ENCODE measurements at regions not wholly inside any gene's neighbourhood (a gene's known extent, or its start where the extent isn't known, plus 50 kb on each side); places are given as distances from the start of the nearest gene placed in this dataset.

DNA sequence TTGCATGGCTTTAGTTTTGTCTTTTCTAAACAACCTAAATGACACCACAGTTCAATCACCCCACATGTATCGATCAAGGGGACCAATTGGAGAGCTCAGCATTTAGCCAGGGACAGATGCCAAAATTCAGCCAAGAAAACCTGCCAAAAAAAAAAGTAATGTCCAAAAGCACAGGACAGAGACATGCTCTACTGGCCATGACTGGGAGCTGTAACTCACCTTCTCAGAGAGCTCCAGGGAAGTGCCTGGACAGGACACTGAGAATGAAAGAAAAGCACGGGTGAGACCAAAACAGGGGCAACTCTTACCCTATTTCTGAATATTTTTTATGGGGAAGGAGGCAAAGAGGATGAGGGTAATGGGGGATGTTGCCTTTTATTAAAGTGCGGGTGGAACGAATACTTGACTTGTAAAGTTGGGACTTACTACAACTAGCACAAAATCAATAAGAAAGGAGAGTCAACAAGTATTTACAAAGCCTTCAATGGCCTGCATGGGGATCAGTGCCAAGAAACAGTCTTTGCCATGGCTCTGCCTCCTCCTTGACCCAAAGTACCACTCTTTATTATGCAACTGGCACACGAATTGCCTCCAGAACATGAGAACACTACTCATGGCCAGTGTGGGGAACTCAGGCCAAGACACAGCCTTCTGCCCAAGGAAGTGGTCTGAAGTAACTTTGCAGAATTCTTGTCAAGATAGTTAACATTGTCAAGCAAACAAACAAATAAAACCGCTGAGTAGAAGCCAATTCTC is 72.9 kb upstream of the HK2 start:
- no peak for DNase-seq (ENCODE audit: low read depth)

DNA sequence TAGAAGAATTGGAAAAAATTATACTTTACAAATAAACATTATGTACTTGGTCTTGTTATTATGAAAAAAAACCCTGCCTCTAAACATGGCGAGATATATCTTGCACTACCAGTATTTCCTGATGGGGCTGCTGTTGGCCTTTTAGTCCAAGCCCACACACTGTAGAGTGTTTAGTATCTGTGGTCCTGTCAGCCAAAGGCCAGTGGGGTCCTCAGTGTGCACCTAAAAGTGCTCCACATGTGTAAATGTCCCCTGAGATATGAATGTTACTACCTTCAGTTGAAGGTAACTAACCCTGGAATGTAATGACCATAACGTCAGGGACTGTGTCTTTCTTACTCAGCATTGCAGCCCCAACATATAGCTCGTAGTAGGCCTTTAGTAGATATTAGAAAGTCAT is 71.1 kb upstream of the HK2 start:
- no peak for DNase-seq (ENCODE audit: low read depth)

DNA sequence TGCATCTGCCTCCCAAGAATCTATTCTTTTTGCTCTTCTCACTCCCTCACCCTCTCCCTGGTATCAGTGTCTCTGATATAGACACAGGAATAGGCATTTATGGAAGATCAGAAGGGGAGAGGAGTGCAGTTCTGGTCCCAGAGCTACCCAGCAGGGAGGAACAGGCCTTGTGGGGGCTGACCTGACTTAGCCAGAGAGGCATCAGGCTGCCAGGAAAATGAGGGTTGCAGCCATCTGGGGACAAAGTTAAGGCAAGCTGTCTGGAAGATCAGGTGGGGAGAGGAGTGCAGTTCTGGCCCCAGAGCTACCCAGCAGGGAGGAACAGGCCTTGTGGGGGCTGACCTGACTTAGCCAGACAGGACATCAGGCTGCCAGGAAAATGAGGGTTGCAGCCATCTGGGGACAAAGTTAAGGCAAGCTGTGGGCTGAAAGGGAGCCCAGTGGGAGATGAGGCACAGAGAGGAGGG is 69.9 kb upstream of the HK2 start:
- no peak for DNase-seq (ENCODE audit: low read depth)

DNA sequence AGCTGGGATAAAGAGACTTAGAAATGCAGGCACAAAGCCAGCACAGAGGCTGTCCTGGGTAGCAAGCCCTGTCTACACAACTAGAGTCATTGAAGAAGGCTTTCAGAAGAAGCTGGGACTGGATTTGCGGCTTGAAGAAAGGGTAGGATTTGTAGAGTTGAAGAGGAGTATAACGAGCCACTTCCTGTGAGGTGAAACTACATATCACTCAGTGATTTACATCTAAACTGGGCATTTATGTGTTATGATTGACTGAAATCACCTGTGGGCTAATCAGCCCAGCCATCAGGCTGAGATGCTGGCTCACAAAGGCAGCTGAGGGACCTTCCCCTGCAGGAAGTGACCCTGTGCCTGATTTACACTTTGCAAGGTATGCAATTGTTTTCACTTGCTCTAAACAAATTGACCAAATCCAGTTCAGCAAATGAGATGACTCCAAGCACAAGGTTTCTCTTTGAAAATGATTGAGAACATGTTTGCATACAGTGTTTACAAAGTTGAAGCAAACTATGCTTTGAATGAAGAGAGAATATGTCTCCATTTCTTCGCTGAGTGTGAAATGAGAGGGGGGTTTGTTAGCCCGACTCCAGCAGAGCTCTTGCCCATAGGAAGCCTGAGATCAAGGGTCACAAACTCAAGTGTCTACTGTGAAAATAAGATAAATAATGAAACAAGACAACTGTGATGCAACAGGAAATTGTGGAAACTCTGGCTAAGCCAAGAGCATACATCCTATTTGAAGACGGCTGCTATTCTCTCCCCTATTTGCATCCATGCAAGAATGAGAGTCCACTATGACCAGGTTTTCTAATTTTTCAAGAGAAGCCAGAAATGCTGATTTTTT is 69.3 kb upstream of the HK2 start:
- DNase-seq (ENCODE audit: low read depth): no peak

DNA sequence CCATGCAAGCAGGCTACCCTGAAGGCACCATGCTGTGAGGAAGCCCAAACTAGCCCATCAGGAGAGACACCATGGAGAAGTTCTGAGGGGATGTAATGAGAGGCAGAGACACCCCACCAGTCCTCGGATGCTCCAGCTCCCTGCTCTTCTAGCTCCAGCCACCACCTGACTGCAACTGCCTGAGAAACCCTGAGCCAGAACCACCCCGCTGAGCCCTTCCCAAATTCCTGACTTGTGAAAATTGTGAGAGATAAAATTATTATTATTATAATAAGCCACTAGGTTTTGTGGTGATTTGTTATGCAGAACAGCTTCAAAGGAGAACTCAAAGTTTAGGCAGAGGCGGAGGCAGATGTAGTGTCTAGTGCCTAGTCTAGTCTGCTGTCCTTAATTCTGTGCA is 67.1 kb upstream of the HK2 start:
- no peak for DNase-seq (ENCODE audit: low read depth)

DNA sequence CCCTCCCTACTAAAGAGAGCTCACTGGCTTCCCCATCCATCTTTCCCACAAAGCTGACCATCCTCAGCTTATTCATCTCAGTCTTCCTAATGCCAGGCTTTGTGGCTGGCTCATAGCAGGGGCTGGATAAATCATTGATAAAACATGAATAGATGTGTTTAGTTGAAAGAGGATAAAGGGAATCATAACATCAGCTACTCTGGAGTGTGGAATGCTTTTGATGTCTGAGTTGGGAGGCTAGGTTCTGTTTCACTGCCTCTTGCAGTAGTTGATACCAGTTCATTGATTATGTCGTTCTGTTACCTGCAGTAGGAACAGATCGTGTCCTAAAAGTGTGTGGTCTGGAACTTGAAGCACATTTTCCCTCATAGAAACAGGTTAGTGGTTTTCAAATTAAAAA is 66.3 kb upstream of the HK2 start:
- no peak for DNase-seq (ENCODE audit: low read depth)

DNA sequence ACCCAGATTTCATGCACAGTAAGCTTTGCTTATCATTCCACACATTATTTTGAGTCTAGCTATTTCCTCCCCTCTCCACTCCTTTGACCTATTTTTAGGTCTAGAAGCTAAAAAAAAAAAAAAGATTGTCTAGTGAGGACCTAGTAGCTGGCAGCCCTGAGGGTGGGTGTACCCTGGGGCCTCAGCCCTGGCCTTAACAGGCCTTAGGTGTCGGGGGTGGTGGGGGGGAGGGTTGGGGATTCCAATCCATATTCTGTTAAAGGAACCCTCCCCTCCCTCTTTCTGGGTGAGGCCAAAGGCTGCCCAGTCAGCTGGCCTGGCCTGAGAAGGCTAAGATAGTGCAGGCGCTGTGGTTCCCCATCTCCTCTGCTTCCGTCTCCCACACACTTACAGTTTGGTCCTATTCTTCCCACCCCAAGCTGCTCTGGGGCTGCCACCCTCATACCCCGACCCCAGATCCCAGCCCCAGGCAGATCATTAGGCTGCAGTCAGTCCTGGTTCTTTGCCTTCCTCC is 65.5 kb upstream of the HK2 start:
- no peak for DNase-seq (ENCODE audit: low read depth)

DNA sequence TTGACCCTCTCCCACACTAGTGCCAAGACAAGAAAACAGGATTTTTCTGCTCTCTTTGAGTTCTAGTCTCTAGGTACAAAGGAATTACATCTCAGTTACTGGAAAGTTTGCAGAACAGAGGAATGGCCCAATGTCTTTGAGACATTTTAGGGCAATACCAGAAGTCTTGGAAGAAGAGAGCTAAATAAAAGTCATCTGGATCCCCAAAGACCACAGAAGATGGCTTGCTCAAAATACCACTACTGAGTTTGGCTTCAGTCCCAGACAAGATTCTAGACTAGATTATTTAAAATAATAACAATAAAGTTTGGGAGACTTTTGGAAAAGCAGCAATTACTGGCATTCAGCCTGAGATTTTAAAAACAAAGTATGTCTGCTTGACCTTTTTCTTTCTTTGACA is 61.9 kb upstream of the HK2 start:
- no peak for DNase-seq (ENCODE audit: low read depth)

DNA sequence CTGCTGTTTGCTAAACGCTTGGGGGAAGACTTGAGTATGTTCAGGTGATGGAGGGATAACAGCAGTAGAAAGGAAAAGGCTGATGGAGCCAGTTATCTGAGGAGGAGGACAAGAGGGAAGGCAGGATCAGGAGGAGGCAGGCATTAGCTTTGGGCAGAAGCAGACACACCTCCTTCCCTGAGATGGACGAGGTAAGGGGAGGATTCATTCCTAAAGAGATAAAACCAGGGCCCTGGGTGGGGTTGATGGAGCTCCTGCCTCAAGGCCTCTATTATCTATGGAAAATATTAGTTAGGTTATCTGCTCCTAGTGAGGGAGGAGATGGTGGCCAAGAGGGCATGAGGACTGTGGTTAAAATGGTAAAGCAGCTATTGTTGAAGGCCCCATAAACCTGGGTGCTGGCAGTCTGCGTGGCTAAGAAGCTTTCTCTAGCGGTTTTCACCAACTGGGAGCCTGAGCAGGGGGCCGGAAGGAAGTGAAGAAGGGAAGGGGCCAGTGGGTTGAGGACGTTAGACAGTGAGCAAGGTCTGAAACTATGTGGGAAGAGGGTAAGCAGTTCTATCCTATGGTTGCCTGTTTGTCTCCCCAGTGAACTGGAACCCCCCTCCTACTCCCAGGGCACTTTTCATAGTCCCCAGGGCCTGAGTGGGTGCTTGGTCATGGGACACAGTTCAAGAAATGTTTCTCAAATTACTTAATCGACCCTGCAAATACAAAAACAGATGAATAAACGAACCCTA is 56.6 kb upstream of the HK2 start:
- DNase-seq (ENCODE audit: low read depth): no peak

DNA sequence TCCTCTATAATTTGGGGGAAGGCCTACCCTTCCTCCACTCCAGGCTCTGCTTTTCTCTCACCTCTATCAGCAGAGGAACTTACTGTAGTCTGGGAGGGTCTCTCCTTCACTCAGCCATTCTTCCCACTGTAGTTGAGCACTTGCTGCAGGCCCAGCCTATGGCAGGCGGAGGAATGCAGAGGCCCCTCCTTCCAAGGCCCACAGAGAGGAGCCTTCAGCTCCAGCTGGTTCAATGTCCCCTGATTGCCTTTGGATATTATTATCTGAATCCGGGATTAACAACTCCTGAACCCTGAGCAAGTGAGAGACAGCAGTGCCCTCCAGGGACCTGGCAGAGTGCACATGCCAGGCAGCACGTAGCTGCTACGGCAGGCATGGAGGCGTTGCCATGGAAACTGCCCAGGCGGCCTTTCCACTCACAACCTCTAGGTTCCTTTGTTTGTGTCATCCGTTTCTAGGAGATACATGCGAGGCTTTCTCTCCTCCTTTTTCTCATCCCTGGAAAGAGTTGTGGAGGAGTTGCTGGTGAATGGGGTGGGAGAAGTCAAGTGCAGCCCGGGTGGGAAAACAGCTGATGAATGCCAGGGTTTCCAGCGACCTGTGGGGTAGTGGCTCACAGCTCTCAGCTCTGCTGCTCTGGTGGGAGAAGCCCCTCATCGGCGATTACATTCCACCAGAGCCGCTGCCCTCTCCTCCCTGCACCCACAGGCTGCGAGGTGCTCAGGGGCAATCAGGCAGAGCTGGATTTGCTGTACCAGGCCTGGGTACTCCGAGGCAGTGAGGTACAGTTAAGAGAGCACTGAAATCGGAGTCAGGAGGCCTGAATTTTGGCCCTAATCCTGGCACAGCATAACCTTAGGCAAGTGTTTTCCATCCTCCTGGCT is 55.3 kb upstream of the HK2 start:
- DNase-seq (ENCODE audit: low read depth): no peak

DNA sequence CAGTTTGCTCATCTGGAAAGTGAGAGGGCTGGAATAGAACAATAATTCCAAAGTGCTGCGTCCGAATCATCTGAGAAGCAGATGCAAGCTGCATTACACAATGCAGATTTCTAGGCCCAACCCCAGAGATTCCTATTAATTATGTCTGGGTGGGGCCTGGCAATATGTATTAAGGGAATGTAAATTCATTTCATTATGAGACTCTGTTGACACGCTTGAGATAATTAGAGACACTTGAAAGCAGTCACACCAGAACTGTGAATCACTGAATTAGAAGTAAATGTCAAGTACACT is 54.7 kb upstream of the HK2 start:
- no peak for DNase-seq (ENCODE audit: low read depth)

DNA sequence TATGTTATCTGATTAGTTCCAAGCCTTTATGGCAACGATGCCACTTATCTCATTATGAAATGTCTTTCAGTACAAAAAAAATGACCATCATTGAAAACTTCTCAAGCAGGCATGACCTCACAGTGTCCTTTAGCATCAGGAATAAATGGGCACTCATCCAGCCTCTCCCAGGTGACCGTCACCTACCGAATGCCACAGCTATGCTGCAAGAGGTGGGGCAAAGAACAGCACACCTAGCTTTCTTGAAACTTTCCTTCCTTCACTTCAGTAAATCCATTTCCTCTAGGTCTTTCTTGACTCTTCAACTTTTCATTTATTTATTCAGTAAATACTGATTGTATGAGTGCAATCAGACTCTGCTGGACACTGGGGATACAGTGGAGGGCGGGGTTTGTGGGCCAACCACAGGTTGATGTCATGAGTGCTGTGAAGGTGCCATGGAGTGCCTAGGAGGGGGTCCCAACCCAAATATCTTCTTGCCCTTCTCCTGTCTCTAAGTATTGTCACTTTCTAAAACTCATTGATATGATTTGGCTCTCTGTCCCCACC is 54.3 kb upstream of the HK2 start:
- no peak for DNase-seq (ENCODE audit: low read depth)

Measured in HS-5 (cell line).